ENCODE measurements at regions not wholly inside any gene's neighbourhood (a gene's known extent, or its start where the extent isn't known, plus 50 kb on each side); places are given as distances from the start of the nearest gene placed in this dataset.

- no peak overlapping the region for H3K4me3 ChIP-seq (ENCODE audit: low read length)
- no peak overlapping the region for H3K27ac Mint-ChIP-seq
- H3K9me3 Mint-ChIP-seq = peaks cover 39% of the 10 kb centered on the region
- H3K4me1 ChIP-seq (ENCODE audit: control insufficient read depth, insufficient read depth, low read length) = no peaks in the 10 kb centered on the region
- H3K4me1 Mint-ChIP-seq = no peaks in the 10 kb centered on the region
- H3K27ac ChIP-seq (ENCODE audit: low read depth, low read length) = no peak overlapping the region
- no peak overlapping the region for H3K4me3 Mint-ChIP-seq
- H3K27me3 ChIP-seq (ENCODE audit: control insufficient read depth, insufficient read depth, low read length, poor library complexity, severe bottlenecking) = no peaks in the 10 kb centered on the region
- TF ChIP-seq, protein P1, sequence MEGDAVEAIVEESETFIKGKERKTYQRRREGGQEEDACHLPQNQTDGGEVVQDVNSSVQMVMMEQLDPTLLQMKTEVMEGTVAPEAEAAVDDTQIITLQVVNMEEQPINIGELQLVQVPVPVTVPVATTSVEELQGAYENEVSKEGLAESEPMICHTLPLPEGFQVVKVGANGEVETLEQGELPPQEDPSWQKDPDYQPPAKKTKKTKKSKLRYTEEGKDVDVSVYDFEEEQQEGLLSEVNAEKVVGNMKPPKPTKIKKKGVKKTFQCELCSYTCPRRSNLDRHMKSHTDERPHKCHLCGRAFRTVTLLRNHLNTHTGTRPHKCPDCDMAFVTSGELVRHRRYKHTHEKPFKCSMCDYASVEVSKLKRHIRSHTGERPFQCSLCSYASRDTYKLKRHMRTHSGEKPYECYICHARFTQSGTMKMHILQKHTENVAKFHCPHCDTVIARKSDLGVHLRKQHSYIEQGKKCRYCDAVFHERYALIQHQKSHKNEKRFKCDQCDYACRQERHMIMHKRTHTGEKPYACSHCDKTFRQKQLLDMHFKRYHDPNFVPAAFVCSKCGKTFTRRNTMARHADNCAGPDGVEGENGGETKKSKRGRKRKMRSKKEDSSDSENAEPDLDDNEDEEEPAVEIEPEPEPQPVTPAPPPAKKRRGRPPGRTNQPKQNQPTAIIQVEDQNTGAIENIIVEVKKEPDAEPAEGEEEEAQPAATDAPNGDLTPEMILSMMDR (conservative IDR thresholded peaks at IDR 0.05) = no peak
- H3K36me3 ChIP-seq (ENCODE audit: control insufficient read depth, insufficient read depth, low read length) = no peaks in the 10 kb centered on the region
- H3K9ac ChIP-seq (ENCODE audit: extremely low read depth, low read length, poor library complexity, severe bottlenecking) = no peak overlapping the region
- H3K36me3 Mint-ChIP-seq (ENCODE audit: low read depth) = no peaks in the 10 kb centered on the region
- no peaks in the 10 kb centered on the region for H3K27me3 Mint-ChIP-seq (ENCODE audit: insufficient read depth)
- H3K9me3 ChIP-seq (ENCODE audit: control insufficient read depth, low read length) = peaks cover 14% of the 10 kb centered on the region
- no peak for DNase-seq
Measured at GRCh38 chr3:40951636-40952035, 247.7 kb upstream of the CTNNB1 start.

DNA sequence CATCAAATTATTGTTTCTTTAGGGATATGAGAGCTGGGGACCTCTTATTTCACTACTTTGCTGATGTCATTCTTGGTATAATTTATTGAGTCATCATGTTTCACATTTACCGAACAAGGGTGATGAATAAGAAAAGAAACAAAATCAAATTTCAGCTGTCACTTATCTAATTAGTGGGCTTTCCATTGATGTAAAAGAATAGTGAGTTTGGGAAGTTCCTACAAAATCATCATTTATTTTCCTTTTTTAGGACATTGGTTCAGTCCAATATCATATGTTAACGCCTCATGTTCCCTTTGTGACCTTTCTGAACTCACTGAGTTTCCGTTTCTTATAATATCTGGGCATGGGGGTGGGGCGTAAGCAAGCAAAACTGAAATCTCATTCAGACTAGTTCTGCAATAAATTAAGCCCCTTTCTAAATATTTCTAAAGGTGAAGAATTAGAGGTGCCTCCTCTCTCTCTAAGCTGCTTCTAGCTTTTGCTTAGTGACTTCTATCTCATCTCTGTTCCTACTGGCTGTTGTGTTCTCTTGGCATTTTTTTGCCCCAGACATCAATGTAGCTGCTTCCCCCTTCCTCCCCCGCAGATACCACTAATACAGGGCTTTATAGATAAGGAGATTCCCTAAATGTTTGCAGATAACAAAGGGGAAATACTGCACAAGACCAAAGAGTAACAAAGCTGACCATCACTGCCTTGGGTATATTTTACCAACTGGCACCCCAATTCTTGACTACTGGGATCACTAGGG is 238.0 kb upstream of the CTNNB1 start:
- Histone ChIP-seq H3K9me3 (ENCODE audit: control insufficient read depth, low read length) (peaks cover 13% of the 10 kb centered on the region), H3K36me3 (ENCODE audit: control insufficient read depth, insufficient read depth, low read length) (no peaks in the 10 kb centered on the region), H3K9ac (ENCODE audit: extremely low read depth, low read length, poor library complexity, severe bottlenecking) (no peak overlapping the region), H3K27me3 (ENCODE audit: control insufficient read depth, insufficient read depth, low read length, poor library complexity, severe bottlenecking) (no peaks in the 10 kb centered on the region), H3K4me1 (ENCODE audit: control insufficient read depth, insufficient read depth, low read length) (peaks cover 3% of the 10 kb centered on the region), H3K4me3 (ENCODE audit: low read length) (peak overlapping the region; percentile 48), H3K27ac (ENCODE audit: low read depth, low read length) (no peak overlapping the region)
- Mint-ChIP-seq H3K27ac (no peak overlapping the region), H3K27me3 (ENCODE audit: insufficient read depth) (no peaks in the 10 kb centered on the region), H3K4me1 (peaks cover 9% of the 10 kb centered on the region), H3K9me3 (peaks cover 46% of the 10 kb centered on the region), H3K36me3 (ENCODE audit: low read depth) (peaks cover 3% of the 10 kb centered on the region), H3K4me3 (no peak overlapping the region)
- TF ChIP-seq, protein P1 (conservative IDR thresholded peaks at IDR 0.05) = no peak
- WGBS, 2 experiments (ENCODE audit: insufficient coverage in 1 of 2, insufficient read length in 1 of 2) = 89 to 100% methylated on average over 1 to 5 of the region's 5 CpGs
- no peak for DNase-seq

DNA sequence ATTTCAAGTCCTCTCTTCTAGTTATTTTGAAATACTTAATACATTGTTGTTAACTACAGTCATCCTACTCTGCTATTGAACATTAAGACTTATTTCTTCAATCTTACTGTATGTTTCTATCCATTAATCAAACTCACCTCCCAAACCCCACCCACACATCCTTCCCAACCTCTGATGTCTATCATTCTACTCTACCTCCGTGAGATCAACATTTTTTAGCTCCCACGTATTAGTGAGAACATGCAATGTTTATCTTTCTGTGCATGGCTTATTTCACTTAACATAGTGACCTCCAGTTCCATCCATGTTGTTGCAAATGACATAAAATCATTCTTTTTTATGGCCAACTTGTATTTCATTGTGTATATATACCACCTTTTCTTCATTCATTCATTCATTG is 236.6 kb upstream of the CTNNB1 start:
- peaks cover 9% of the 10 kb centered on the region for H3K4me1 Mint-ChIP-seq
- WGBS, 2 experiments (ENCODE audit: insufficient coverage in 1 of 2, insufficient read length in 1 of 2) = 89 to 90% methylated on average over 2 of the region's 2 CpGs
- no peak overlapping the region for H3K27ac Mint-ChIP-seq
- no peak for DNase-seq
- H3K9me3 Mint-ChIP-seq = peaks cover 39% of the 10 kb centered on the region
- H3K27me3 Mint-ChIP-seq (ENCODE audit: insufficient read depth) = no peaks in the 10 kb centered on the region
- no peak overlapping the region for H3K27ac ChIP-seq (ENCODE audit: low read depth, low read length)
- peaks cover 3% of the 10 kb centered on the region for H3K4me1 ChIP-seq (ENCODE audit: control insufficient read depth, insufficient read depth, low read length)
- H3K27me3 ChIP-seq (ENCODE audit: control insufficient read depth, insufficient read depth, low read length, poor library complexity, severe bottlenecking) = no peaks in the 10 kb centered on the region
- peaks cover 3% of the 10 kb centered on the region for H3K36me3 Mint-ChIP-seq (ENCODE audit: low read depth)
- no peaks in the 10 kb centered on the region for H3K36me3 ChIP-seq (ENCODE audit: control insufficient read depth, insufficient read depth, low read length)
- H3K4me3 ChIP-seq (ENCODE audit: low read length) = no peak overlapping the region
- peaks cover 13% of the 10 kb centered on the region for H3K9me3 ChIP-seq (ENCODE audit: control insufficient read depth, low read length)
- no peak overlapping the region for H3K4me3 Mint-ChIP-seq
- TF ChIP-seq, protein P1 (conservative IDR thresholded peaks at IDR 0.05) = no peak
- no peak overlapping the region for H3K9ac ChIP-seq (ENCODE audit: extremely low read depth, low read length, poor library complexity, severe bottlenecking)

Data from endodermal cell (in vitro differentiated cells).